CD14-positive monocyte (primary cell): ENCODE measurements at regions not wholly inside any gene's neighbourhood (a gene's known extent, or its start where the extent isn't known, plus 50 kb on each side); places are given as distances from the start of the nearest gene placed in this dataset.

Source experiments
- DNase-seq, 3 donors: peaks; one replicate each; pipeline ENCODE4 v3.0.0-alpha.2; 2011 to 2022
- H2AFZ ChIP-seq: 2 replicates; pipeline ENCODE4 v1.6.0; 2012; ENCODE audit warnings: mild to moderate bottlenecking, low read depth, low read length, inconsistent platforms; ENCODE audit not compliant: insufficient read depth, poor library complexity, severe bottlenecking
- H3K27ac ChIP-seq, 2 donors: 1 replicate in 1 of 2; 2 replicates in 1 of 2; pipeline ENCODE4 v1.5.1; 2012 to 2013; ENCODE audit warnings: low read length in 2 of 2, control low read depth in 1 of 2, inconsistent platforms in 1 of 2, low read depth in 1 of 2, mild to moderate bottlenecking in 1 of 2
- H3K27me3 ChIP-seq, 2 donors: one replicate each; pipeline versions ENCODE4 v1.6.0 to v1.6.1; 2011 to 2013; ENCODE audit warnings: low read length in 2 of 2; ENCODE audit not compliant: control insufficient read depth in 2 of 2, insufficient read depth in 2 of 2
- H3K36me3 ChIP-seq, 2 donors: replicated peaks in 1 of 2; 1 replicate in 1 of 2; 2 replicates in 1 of 2; pipeline versions ENCODE4 v1.5.1 to v1.6.1; 2012 to 2013; ENCODE audit warnings: low read length in 2 of 2, control low read depth in 1 of 2, inconsistent platforms in 1 of 2, mild to moderate bottlenecking in 1 of 2; ENCODE audit not compliant: insufficient read depth in 2 of 2, control insufficient read depth in 1 of 2
- H3K4me1 ChIP-seq, 2 donors: 1 replicate in 1 of 2; 2 replicates in 1 of 2; pipeline versions ENCODE4 v1.5.1 to v1.6.1; 2012 to 2013; ENCODE audit warnings: low read length in 2 of 2, control low read depth in 1 of 2, inconsistent platforms in 1 of 2, mild to moderate bottlenecking in 1 of 2, moderate library complexity in 1 of 2; ENCODE audit not compliant: insufficient read depth in 2 of 2, control insufficient read depth in 1 of 2
- H3K4me2 ChIP-seq: replicated peaks from 2 replicates; pipeline ENCODE3; 2012; ENCODE audit warnings: low read length, moderate library complexity, mild to moderate bottlenecking; ENCODE audit not compliant: poor library complexity, severe bottlenecking; ENCODE audit errors: extremely low read depth
- H3K4me3 ChIP-seq, 3 experiments: fragments of 200-600 bp in 1 of 3; sonication (generic) in 1 of 3; replicated peaks in 1 of 3; 1 replicate in 2 of 3; 2 replicates in 1 of 3; pipeline ENCODE4 v1.5.1; 2011 to 2013; ENCODE audit warnings: low read length in 3 of 3, mild to moderate bottlenecking in 3 of 3, control low read depth in 2 of 3, low read depth in 2 of 3, inconsistent platforms in 1 of 3, moderate library complexity in 1 of 3
- H3K79me2 ChIP-seq: 2 replicates; pipeline ENCODE4 v1.6.0; 2012; ENCODE audit warnings: mild to moderate bottlenecking, control low read depth, inconsistent platforms, low read length, moderate library complexity; ENCODE audit not compliant: insufficient read depth
- H3K9ac ChIP-seq: 2 replicates; pipeline ENCODE4 v1.6.0; 2017; ENCODE audit warnings: low read length, mild to moderate bottlenecking; ENCODE audit not compliant: insufficient read depth, poor library complexity, severe bottlenecking
- H3K9me3 ChIP-seq, 2 donors: replicated peaks in 1 of 2; 1 replicate in 1 of 2; 2 replicates in 1 of 2; pipeline versions ENCODE4 v1.5.1 to v1.6.1; 2012 to 2013; ENCODE audit warnings: low read length in 2 of 2, control low read depth in 1 of 2; ENCODE audit not compliant: control insufficient read depth in 1 of 2, insufficient read depth in 1 of 2
- H4K20me1 ChIP-seq: 2 replicates; pipeline ENCODE4 v1.6.0; 2012; ENCODE audit warnings: mild to moderate bottlenecking, low read length, control low read depth, moderate library complexity; ENCODE audit not compliant: insufficient read depth
- H3K27ac Mint-ChIP-seq, 7 donors: one replicate each; pipeline ENCODE4 v1.8.0; 2020; ENCODE audit warnings: mild to moderate bottlenecking in 7 of 7, mixed read lengths in 7 of 7, moderate library complexity in 6 of 7, inconsistent platforms in 2 of 7
- H3K27me3 Mint-ChIP-seq, 3 donors: one replicate each; pipeline ENCODE4 v1.8.0; 2021 to 2022; ENCODE audit warnings: low read depth in 3 of 3, mild to moderate bottlenecking in 3 of 3, mixed read lengths in 3 of 3, moderate library complexity in 3 of 3, inconsistent platforms in 1 of 3
- H3K36me3 Mint-ChIP-seq, 2 donors: one replicate each; pipeline ENCODE4 v1.8.0; 2020; ENCODE audit warnings: mixed read lengths in 2 of 2, inconsistent platforms in 1 of 2, mild to moderate bottlenecking in 1 of 2
- H3K4me1 Mint-ChIP-seq: one replicate; pipeline ENCODE4 v1.8.0; 2020; ENCODE audit warnings: mild to moderate bottlenecking, mixed read lengths
- H3K4me3 Mint-ChIP-seq, 2 donors: one replicate each; pipeline ENCODE4 v1.8.0; 2020; ENCODE audit warnings: mild to moderate bottlenecking in 2 of 2, mixed read lengths in 2 of 2, moderate library complexity in 1 of 2
- H3K9me3 Mint-ChIP-seq, 7 donors: one replicate each; pipeline ENCODE4 v1.8.0; 2020 to 2022; ENCODE audit warnings: mixed read lengths in 7 of 7, mild to moderate bottlenecking in 6 of 7, moderate library complexity in 6 of 7, inconsistent platforms in 2 of 7
- CTCF ChIP-seq: fragments of 200-600 bp; IDR thresholded peaks from one replicate; pipeline ENCODE4 v1.8.0; 2022; ENCODE audit warnings: antibody characterized with exemption, mild to moderate bottlenecking
- WGBS: methylation state at CpG from one replicate; pipeline ENCODE4 v1.1.5; 2013; ENCODE audit warnings: missing lambda C conversion rate; ENCODE audit not compliant: insufficient coverage; 5-methylcytosine and 5-hydroxymethylcytosine counted together
- intact Hi-C, 2 donors: fragments of 100-400 bp; cut with micrococcal nuclease; formaldehyde crosslinking; loops; one replicate each; pipeline versions ENCODE4 v1.15.0 to v1.15.1; 2023

GRCh38 chr16:79415983-79416640, 184.4 kb downstream of the MAF start:
- Histone ChIP-seq H3K4me1 (peaks cover 47 to 52% of the 10 kb centered on the region in 2 donors), H3K36me3 (no peaks in the 10 kb centered on the region), H4K20me1 (no peaks in the 10 kb centered on the region), H3K9ac (no peak overlapping the region), H3K27me3 (no peaks in the 10 kb centered on the region), H3K27ac (peak overlapping the region in 1 of 2 donors; percentile 5), H3K79me2 (no peaks in the 10 kb centered on the region), H3K4me3 (peak overlapping the region in 1 of 3 experiments; percentile 39), H3K4me2 (peak overlapping the region; percentile 50), H2AFZ (no peak overlapping the region), H3K9me3 (no peaks in the 10 kb centered on the region)
- Mint-ChIP-seq H3K4me3 (peak overlapping the region in 1 of 2 donors; percentile 54), H3K27me3 (peaks cover 5 to 11% (median 6%) of the 10 kb centered on the region in 3 donors), H3K4me1 (peaks cover 55% of the 10 kb centered on the region), H3K27ac (peak overlapping the region in 6 of 7 donors; percentile 6 to 69 (median 49)), H3K9me3 (peaks cover 0 to 4% (median under 1%) of the 10 kb centered on the region in 7 donors), H3K36me3 (no peaks in the 10 kb centered on the region)
- intact Hi-C loops: no loop called here
- DNase-seq: peak in 1 of 3 donors; percentile 5
- no peak for TF ChIP-seq CTCF
- 0% methylated on average over 2 of the region's 12 CpGs for WGBS

- intact Hi-C loops: no loop called here
- H3K27ac Mint-ChIP-seq: no peak overlapping the region
These were observed 187.7 kb downstream of the MAF start for GRCh38 chr16:79412783-79413225.

More at GRCh38 chr16:79412783-79413225, 187.7 kb downstream of the MAF start:
- H3K4me3 Mint-ChIP-seq: no peak overlapping the region
- no peak overlapping the region for H3K4me2 ChIP-seq
- no peak overlapping the region for H3K9ac ChIP-seq
- H3K4me3 ChIP-seq: no peak overlapping the region
- no peaks in the 10 kb centered on the region for H4K20me1 ChIP-seq
- no peaks in the 10 kb centered on the region for H3K36me3 ChIP-seq
- H3K4me1 ChIP-seq: peaks cover 23 to 29% of the 10 kb centered on the region in 2 donors
- H3K36me3 Mint-ChIP-seq: no peaks in the 10 kb centered on the region
- H3K4me1 Mint-ChIP-seq: peaks cover 34% of the 10 kb centered on the region
- no peak for TF ChIP-seq CTCF
- H3K9me3 Mint-ChIP-seq: peaks cover 4 to 14% (median 10%) of the 10 kb centered on the region in 7 donors
- peaks cover 0 to 6% of the 10 kb centered on the region in 2 donors for H3K9me3 ChIP-seq
- no peak overlapping the region for H2AFZ ChIP-seq
- no peak for DNase-seq
- H3K27me3 ChIP-seq: no peaks in the 10 kb centered on the region
- H3K27me3 Mint-ChIP-seq: peaks cover 2 to 14% (median 9%) of the 10 kb centered on the region in 3 donors
- H3K27ac ChIP-seq: no peak overlapping the region
- 80% methylated on average over 1 of the region's 3 CpGs for WGBS
- H3K79me2 ChIP-seq: no peaks in the 10 kb centered on the region
